Endothelial cell of umbilical vein (primary cell): ENCODE measurements at regions not wholly inside any gene's neighbourhood (a gene's known extent, or its start where the extent isn't known, plus 50 kb on each side); places are given as distances from the start of the nearest gene placed in this dataset.

ENCODE experiments used
- BruUV-seq: library from RNA; stranded (reverse); fragments of 400-500 nt; replicated peaks from 2 replicates; lab custom pipeline; 2021; lab: Mats Ljungman, UMichigan
- CTCF ChIA-PET: fragments of 300-600, 350-600 bp; sonication (Branson Sonifier 250); formaldehyde crosslinking; loops from one replicate; lab custom pipeline; 2021; ENCODE audit warnings: antibody characterized with exemption, inconsistent platforms; lab: Charles Lee
- POLR2A ChIA-PET: fragments of 300-600, 350-600 bp; sonication (Branson Sonifier 250); formaldehyde crosslinking; loops from one replicate; lab custom pipeline; 2021; ENCODE audit warnings: antibody characterized with exemption, inconsistent platforms; lab: Charles Lee
- DNase-seq: peaks from one replicate; pipeline ENCODE4 v3.0.0-alpha.2; 2011; ENCODE audit warnings: low read depth, low spot score
- FAIRE-seq: peaks from 2 replicates; lab custom pipeline; 2011; peaks lifted over from hg19 to GRCh38; lab: Jason Lieb, UNC
- H2AFZ ChIP-seq: 2 replicates; pipeline ENCODE4 v1.6.0; 2012; ENCODE audit warnings: low read depth, low read length, control low read depth, inconsistent platforms
- H3K27ac ChIP-seq: 2 replicates; pipeline ENCODE4 v1.5.1; 2011; ENCODE audit warnings: low read depth, mild to moderate bottlenecking, control low read depth, low read length, moderate library complexity; ENCODE audit not compliant: insufficient read depth
- H3K27me3 ChIP-seq, 2 experiments: 2 replicates each; pipeline versions ENCODE4 v1.6.0 to v1.6.1; 2011; ENCODE audit warnings: low read length in 2 of 2, mixed read lengths in 1 of 2; ENCODE audit not compliant: control insufficient read depth in 2 of 2, insufficient read depth in 2 of 2
- H3K36me3 ChIP-seq, 2 experiments: 2 replicates in 1 of 2; 3 replicates in 1 of 2; pipeline ENCODE4 v1.5.1; 2011; ENCODE audit warnings: low read length in 2 of 2, mild to moderate bottlenecking in 1 of 2, moderate library complexity in 1 of 2; ENCODE audit not compliant: control insufficient read depth in 2 of 2, insufficient read depth in 2 of 2; ENCODE audit errors: extremely low read depth in 1 of 2
- H3K4me1 ChIP-seq: 3 replicates; pipeline ENCODE4 v1.5.1; 2011; ENCODE audit warnings: mild to moderate bottlenecking, low read length; ENCODE audit not compliant: control insufficient read depth, insufficient read depth; ENCODE audit errors: extremely low read depth
- H3K4me2 ChIP-seq: 2 replicates; pipeline ENCODE4 v1.6.1; 2011; ENCODE audit warnings: low read length, control low read depth, mixed read lengths; ENCODE audit not compliant: insufficient read depth
- H3K4me3 ChIP-seq, 3 experiments: fragments of 200-600 bp in 1 of 3; sonication (generic), shearing (Covaris generic) in 1 of 3; replicated peaks in 1 of 3; 2 replicates each; pipeline ENCODE4 v1.5.1; 2011 to 2016; ENCODE audit warnings: control low read depth in 3 of 3, low read length in 3 of 3, mild to moderate bottlenecking in 2 of 3, inconsistent platforms in 1 of 3, low read depth in 1 of 3, moderate library complexity in 1 of 3; ENCODE audit not compliant: insufficient read depth in 1 of 3
- H3K79me2 ChIP-seq: 2 replicates; pipeline ENCODE4 v1.6.0; 2012; ENCODE audit warnings: low read length, inconsistent platforms; ENCODE audit not compliant: control insufficient read depth, insufficient read depth
- H3K9ac ChIP-seq: replicated peaks from 2 replicates; pipeline ENCODE3; 2011; ENCODE audit warnings: low read length, control low read depth; ENCODE audit not compliant: insufficient read depth; ENCODE audit errors: extremely low read depth
- H3K9me1 ChIP-seq: replicated peaks from 3 replicates; pipeline ENCODE4 v1.6.0; 2011; ENCODE audit warnings: mild to moderate bottlenecking, low read length; ENCODE audit not compliant: control insufficient read depth, insufficient read depth; ENCODE audit errors: extremely low read depth
- H3K9me3 ChIP-seq: replicated peaks from 2 replicates; pipeline ENCODE4 v1.5.1; 2012; ENCODE audit warnings: low read length, inconsistent platforms; ENCODE audit not compliant: control insufficient read depth, insufficient read depth
- H4K20me1 ChIP-seq: replicated peaks from 2 replicates; pipeline ENCODE3; 2011; ENCODE audit warnings: mild to moderate bottlenecking, low read length; ENCODE audit not compliant: control insufficient read depth, insufficient read depth; ENCODE audit errors: extremely low read depth
- EZH2 ChIP-seq: IDR thresholded peaks from 2 replicates; pipeline ENCODE4 v1.6.1; 2012; ENCODE audit warnings: borderline replicate concordance, low read depth, mild to moderate bottlenecking, moderate library complexity, low read length, inconsistent platforms; ENCODE audit not compliant: severe bottlenecking
- FOS ChIP-seq: IDR thresholded peaks from 2 replicates; pipeline ENCODE4 v1.6.1; 2011; ENCODE audit warnings: mild to moderate bottlenecking, low read length, moderate library complexity, borderline replicate concordance; ENCODE audit not compliant: insufficient read depth
- GATA2 ChIP-seq: IDR thresholded peaks from 2 replicates; pipeline ENCODE4 v1.7.0; 2011; ENCODE audit warnings: low read depth, mild to moderate bottlenecking, moderate library complexity, mixed read lengths, low read length; ENCODE audit not compliant: insufficient read length, insufficient read depth
- JUN ChIP-seq: IDR thresholded peaks from 2 replicates; pipeline ENCODE4 v1.6.1; 2011; ENCODE audit warnings: borderline replicate concordance, low read depth; ENCODE audit not compliant: insufficient read length, insufficient read depth
- MAX ChIP-seq: IDR thresholded peaks from 2 replicates; pipeline ENCODE4 v1.6.1; 2011; ENCODE audit not compliant: insufficient read depth, insufficient read length
- MYC ChIP-seq: IDR thresholded peaks from one replicate; pipeline ENCODE4 v1.6.1; 2011; ENCODE audit warnings: mild to moderate bottlenecking, low read depth, low read length
- POLR2A ChIP-seq: IDR thresholded peaks from 2 replicates; pipeline ENCODE4 v1.6.1; 2012; ENCODE audit warnings: low read depth, mild to moderate bottlenecking, control low read depth, low read length
- POLR2AphosphoS5 ChIP-seq: IDR thresholded peaks from 2 replicates; pipeline ENCODE4 v1.6.1; 2012; ENCODE audit warnings: low read depth, mild to moderate bottlenecking, control low read depth, low read length, moderate library complexity; ENCODE audit not compliant: insufficient read depth
- dilution Hi-C: fragments of 300-500 bp; cut with MboI; formaldehyde crosslinking; loops from one replicate; pipeline ENCODE4 v1.15.0; 2019; ENCODE audit warnings: low sequenced_read_pairs; ENCODE audit not compliant: extremely low pct_ligation_motif_present
- intact Hi-C: fragments of 100-400 bp; cut with micrococcal nuclease; formaldehyde crosslinking; loops from one replicate; pipeline ENCODE4 v1.10.0; 2022
- TF ChIP-seq, protein P1 (sequence below), 2 donors: IDR thresholded peaks; 1 replicate in 1 of 2; 2 replicates in 1 of 2; pipeline ENCODE4 v1.5.1; 2011; ENCODE audit warnings: low read length in 2 of 2, mild to moderate bottlenecking in 2 of 2, moderate library complexity in 2 of 2, control low read depth in 1 of 2, inconsistent platforms in 1 of 2, low read depth in 1 of 2; ENCODE audit not compliant: insufficient read depth in 1 of 2; ENCODE audit errors: extremely low read depth in 1 of 2

GRCh38 chr1:55289614-55290013 is 74.5 kb upstream of the USP24 start:
- Histone ChIP-seq H3K79me2 (no peaks in the 10 kb centered on the region), H3K9ac (no peak overlapping the region), H3K36me3 (no peaks in the 10 kb centered on the region), H3K27ac (no peak overlapping the region), H3K9me3 (no peaks in the 10 kb centered on the region), H3K9me1 (no peaks in the 10 kb centered on the region), H4K20me1 (no peaks in the 10 kb centered on the region), H3K4me3 (no peak overlapping the region), H2AFZ (no peak overlapping the region), H3K4me2 (no peak overlapping the region), H3K27me3 (no peaks in the 10 kb centered on the region), H3K4me1 (peaks cover 12% of the 10 kb centered on the region)
- TF ChIP-seq POLR2A (no peak), EZH2 (no peak), JUN (no peak), MAX (no peak), POLR2AphosphoS5 (no peak), GATA2 (no peak), FOS (no peak), MYC (no peak)
- TF ChIP-seq, protein P1, sequence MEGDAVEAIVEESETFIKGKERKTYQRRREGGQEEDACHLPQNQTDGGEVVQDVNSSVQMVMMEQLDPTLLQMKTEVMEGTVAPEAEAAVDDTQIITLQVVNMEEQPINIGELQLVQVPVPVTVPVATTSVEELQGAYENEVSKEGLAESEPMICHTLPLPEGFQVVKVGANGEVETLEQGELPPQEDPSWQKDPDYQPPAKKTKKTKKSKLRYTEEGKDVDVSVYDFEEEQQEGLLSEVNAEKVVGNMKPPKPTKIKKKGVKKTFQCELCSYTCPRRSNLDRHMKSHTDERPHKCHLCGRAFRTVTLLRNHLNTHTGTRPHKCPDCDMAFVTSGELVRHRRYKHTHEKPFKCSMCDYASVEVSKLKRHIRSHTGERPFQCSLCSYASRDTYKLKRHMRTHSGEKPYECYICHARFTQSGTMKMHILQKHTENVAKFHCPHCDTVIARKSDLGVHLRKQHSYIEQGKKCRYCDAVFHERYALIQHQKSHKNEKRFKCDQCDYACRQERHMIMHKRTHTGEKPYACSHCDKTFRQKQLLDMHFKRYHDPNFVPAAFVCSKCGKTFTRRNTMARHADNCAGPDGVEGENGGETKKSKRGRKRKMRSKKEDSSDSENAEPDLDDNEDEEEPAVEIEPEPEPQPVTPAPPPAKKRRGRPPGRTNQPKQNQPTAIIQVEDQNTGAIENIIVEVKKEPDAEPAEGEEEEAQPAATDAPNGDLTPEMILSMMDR (IDR thresholded peaks at IDR 0.05; ENCODE audit: extremely low read depth in 1 of 2, insufficient read depth in 1 of 2, low read depth in 1 of 2, low read length in 2 of 2) = no peak
- DNase-seq (no peak), FAIRE-seq (no peak)
- dilution Hi-C loops = no loop called here
- BruUV-seq = no TSS peak
- ChIA-PET POLR2A (no interaction called here), CTCF (interaction anchor here (1.1 to 8.4 kb wide), 2 partner anchors 13 to 48 kb away, joined by 4 to 192 read pairs; no protein-coding TSS in a partner anchor)
- intact Hi-C loops = loop anchor here (5.0 to 10.0 kb wide), 2 partner anchors 605 to 1533 kb away; no protein-coding TSS in a partner anchor
